Hepatocyte (in vitro differentiated cells): ENCODE measurements at regions not wholly inside any gene's neighbourhood (a gene's known extent, or its start where the extent isn't known, plus 50 kb on each side); places are given as distances from the start of the nearest gene placed in this dataset.

Experiments
- CTCF ChIP-seq: fragments of 200-600 bp; sonication (generic); IDR thresholded peaks from 2 replicates; pipeline ENCODE4 v1.5.1; 2016; ENCODE audit warnings: antibody characterized with exemption, mild to moderate bottlenecking; ENCODE audit not compliant: poor library complexity
- EZH2 ChIP-seq: fragments of 200-600 bp; sonication (generic); IDR thresholded peaks from 2 replicates; pipeline ENCODE4 v1.6.1; 2016; ENCODE audit warnings: antibody characterized with exemption, mild to moderate bottlenecking, borderline replicate concordance
- EZH2phosphoT487 ChIP-seq: fragments of 200-600 bp; sonication (generic); IDR thresholded peaks from one replicate; pipeline ENCODE4 v1.6.1; 2018; ENCODE audit warnings: antibody characterized with exemption, mild to moderate bottlenecking, low read depth, moderate library complexity; ENCODE audit not compliant: unreplicated experiment, severe bottlenecking

GRCh38 chr15:31179693-31180092 is 78.2 kb upstream of the TRPM1 start:
- no peak for TF ChIP-seq CTCF
- no peak for TF ChIP-seq EZH2
- TF ChIP-seq EZH2phosphoT487, result no peak
